ENCODE measurements at regions not wholly inside any gene's neighbourhood (a gene's known extent, or its start where the extent isn't known, plus 50 kb on each side); places are given as distances from the start of the nearest gene placed in this dataset.

DNA sequence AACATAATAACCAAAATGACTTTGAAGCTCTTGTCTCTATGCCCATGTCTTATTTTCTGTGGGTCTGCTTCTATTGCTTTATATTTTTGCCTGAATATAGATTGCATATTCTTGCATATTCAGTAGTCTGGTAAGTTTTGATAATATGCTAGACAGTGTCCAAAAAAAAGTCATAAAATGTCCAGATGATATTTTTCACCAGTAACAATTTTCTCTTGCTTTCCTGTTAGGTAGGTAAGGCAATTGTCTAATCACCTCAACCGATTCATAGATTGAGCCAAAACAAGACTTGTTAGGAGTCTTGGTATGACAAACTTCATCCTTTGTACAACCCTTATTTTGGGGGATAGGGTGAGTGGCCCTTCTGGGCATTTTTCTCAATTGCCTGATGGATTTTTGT, 277.0 kb upstream of the NRP1 start:
- Histone ChIP-seq H3K4me1 (peaks cover 0 to 4% (median 0%) of the 10 kb centered on the region in 4 donors), H3K27ac (no peak overlapping the region), H3K27me3 (no peaks in the 10 kb centered on the region), H3K4me3 (no peak overlapping the region), H3K9me3 (no peaks in the 10 kb centered on the region), H3K36me3 (no peaks in the 10 kb centered on the region)
- DNase-seq = no peak
- in situ Hi-C loops (cut with MboI; ENCODE audit: low pct_ligation_motif_present in 1 of 4, low pct_unique_long_range_greater_than_20kb in 1 of 4, low sequenced_read_pairs in 3 of 4) = no loop called here
- 85 to 88% methylated on average over 1 of the region's 1 CpG for WGBS, 2 donors (ENCODE audit: low coverage in 1 of 2)
- intact Hi-C loops (cut with DNase I; ENCODE audit: low total_unique reads) = no loop called here
- TF ChIP-seq, protein P1, sequence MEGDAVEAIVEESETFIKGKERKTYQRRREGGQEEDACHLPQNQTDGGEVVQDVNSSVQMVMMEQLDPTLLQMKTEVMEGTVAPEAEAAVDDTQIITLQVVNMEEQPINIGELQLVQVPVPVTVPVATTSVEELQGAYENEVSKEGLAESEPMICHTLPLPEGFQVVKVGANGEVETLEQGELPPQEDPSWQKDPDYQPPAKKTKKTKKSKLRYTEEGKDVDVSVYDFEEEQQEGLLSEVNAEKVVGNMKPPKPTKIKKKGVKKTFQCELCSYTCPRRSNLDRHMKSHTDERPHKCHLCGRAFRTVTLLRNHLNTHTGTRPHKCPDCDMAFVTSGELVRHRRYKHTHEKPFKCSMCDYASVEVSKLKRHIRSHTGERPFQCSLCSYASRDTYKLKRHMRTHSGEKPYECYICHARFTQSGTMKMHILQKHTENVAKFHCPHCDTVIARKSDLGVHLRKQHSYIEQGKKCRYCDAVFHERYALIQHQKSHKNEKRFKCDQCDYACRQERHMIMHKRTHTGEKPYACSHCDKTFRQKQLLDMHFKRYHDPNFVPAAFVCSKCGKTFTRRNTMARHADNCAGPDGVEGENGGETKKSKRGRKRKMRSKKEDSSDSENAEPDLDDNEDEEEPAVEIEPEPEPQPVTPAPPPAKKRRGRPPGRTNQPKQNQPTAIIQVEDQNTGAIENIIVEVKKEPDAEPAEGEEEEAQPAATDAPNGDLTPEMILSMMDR (IDR thresholded peaks at IDR 0.05) = no peak
- TF ChIP-seq POLR2AphosphoS5 (IDR thresholded peaks at IDR 0.05) (no peak), EP300 (IDR thresholded peaks at IDR 0.05; ENCODE audit: low read depth) (no peak), POLR2A (IDR thresholded peaks at IDR 0.05) (no peak)

DNA sequence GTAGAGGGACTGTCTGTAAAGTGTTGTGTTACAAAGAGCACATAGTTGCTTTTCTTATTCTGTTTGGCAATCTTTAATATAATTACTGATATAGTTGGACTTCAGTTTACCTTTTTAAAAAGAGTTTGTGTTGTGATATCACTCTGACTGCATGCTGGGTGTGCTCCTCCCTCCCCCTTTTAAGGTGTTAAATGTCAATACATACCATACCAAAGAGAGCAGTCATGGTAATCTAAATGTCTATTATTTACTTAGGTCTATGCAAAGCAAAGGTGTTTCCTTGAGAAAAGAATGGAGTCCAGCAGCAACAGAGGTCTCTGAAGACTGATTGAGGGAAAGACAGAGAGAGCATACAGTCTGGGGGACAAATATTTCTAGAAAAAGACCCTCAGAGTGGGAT, 275.1 kb upstream of the NRP1 start:
- no peaks in the 10 kb centered on the region for H3K9me3 ChIP-seq
- in situ Hi-C loops (cut with MboI; ENCODE audit: low pct_ligation_motif_present in 1 of 4, low pct_unique_long_range_greater_than_20kb in 1 of 4, low sequenced_read_pairs in 3 of 4) (no loop called here), intact Hi-C loops (cut with DNase I; ENCODE audit: low total_unique reads) (no loop called here)
- no peaks in the 10 kb centered on the region for H3K36me3 ChIP-seq
- no peaks in the 10 kb centered on the region for H3K27me3 ChIP-seq
- DNase-seq = no peak
- peaks cover 0 to 4% (median 0%) of the 10 kb centered on the region in 4 donors for H3K4me1 ChIP-seq
- H3K27ac ChIP-seq = no peak overlapping the region
- no peak for TF ChIP-seq POLR2A (IDR thresholded peaks at IDR 0.05)
- TF ChIP-seq, protein P1 (IDR thresholded peaks at IDR 0.05) = no peak
- TF ChIP-seq POLR2AphosphoS5 (IDR thresholded peaks at IDR 0.05) = no peak
- no peak for TF ChIP-seq EP300 (IDR thresholded peaks at IDR 0.05; ENCODE audit: low read depth)
- no peak overlapping the region for H3K4me3 ChIP-seq

DNA sequence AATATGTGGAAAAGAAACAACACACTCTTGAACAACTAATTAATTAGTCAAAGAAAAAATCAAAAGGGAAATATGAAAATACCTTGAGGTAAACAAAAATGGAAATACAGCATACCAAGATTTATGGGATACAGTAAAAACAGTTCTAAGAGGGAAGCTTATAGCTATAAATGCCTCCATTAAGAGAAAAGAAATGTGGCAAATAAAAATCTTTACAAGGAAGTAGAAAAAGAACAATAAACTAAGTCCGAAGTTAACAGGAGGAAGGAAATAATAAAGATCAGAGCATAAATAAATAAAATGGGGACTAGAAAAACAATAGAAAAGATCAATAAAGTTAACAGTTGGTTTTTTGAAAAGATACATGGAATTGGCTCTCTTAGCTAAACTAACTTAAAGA, 267.8 kb upstream of the NRP1 start:
- WGBS, 2 donors (ENCODE audit: low coverage in 1 of 2) = 0 to 14% methylated on average over 1 of the region's 1 CpG
- no peak for DNase-seq

DNA sequence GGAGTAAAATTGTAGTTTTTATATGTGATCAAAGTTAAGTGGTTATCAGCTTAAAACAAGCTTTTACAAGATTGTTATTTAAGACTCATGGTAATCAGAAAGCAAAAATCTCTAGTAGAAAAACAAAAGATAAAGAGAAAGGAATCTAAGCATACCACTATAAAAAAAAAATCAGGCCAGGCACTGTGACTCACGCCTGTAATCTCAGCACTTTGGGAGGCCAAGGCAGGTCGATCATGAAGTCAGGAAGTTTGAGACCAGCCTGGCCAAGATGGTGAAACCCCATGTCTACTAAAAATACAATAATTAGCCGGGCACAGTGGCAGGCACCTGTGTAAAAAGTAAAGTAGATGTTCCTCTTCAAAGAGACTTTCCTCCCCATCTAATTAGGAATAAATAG, 265.9 kb upstream of the NRP1 start:
- in situ Hi-C loops (cut with MboI; ENCODE audit: low pct_ligation_motif_present in 1 of 4, low pct_unique_long_range_greater_than_20kb in 1 of 4, low sequenced_read_pairs in 3 of 4) = no loop called here

More for the DNA sequence above, 267.8 kb upstream of the NRP1 start:
- H3K27ac ChIP-seq = no peak overlapping the region
- no peaks in the 10 kb centered on the region for H3K27me3 ChIP-seq
- H3K9me3 ChIP-seq = no peaks in the 10 kb centered on the region
- H3K4me1 ChIP-seq = no peaks in the 10 kb centered on the region
- H3K4me3 ChIP-seq = no peak overlapping the region
- in situ Hi-C loops (cut with MboI; ENCODE audit: low pct_ligation_motif_present in 1 of 4, low pct_unique_long_range_greater_than_20kb in 1 of 4, low sequenced_read_pairs in 3 of 4) = no loop called here
- TF ChIP-seq POLR2AphosphoS5 (IDR thresholded peaks at IDR 0.05) (no peak), POLR2A (IDR thresholded peaks at IDR 0.05) (no peak), EP300 (IDR thresholded peaks at IDR 0.05; ENCODE audit: low read depth) (no peak)
- TF ChIP-seq, protein P1 (IDR thresholded peaks at IDR 0.05) = no peak
- intact Hi-C loops (cut with DNase I; ENCODE audit: low total_unique reads) = no loop called here
- H3K36me3 ChIP-seq = no peaks in the 10 kb centered on the region

More for the DNA sequence above, 265.9 kb upstream of the NRP1 start:
- H3K36me3 ChIP-seq = no peaks in the 10 kb centered on the region
- intact Hi-C loops (cut with DNase I; ENCODE audit: low total_unique reads) = no loop called here
- no peak overlapping the region for H3K27ac ChIP-seq
- no peak overlapping the region for H3K4me3 ChIP-seq
- TF ChIP-seq EP300 (IDR thresholded peaks at IDR 0.05; ENCODE audit: low read depth) (no peak), POLR2A (IDR thresholded peaks at IDR 0.05) (no peak), POLR2AphosphoS5 (IDR thresholded peaks at IDR 0.05) (no peak)
- TF ChIP-seq, protein P1 (IDR thresholded peaks at IDR 0.05) = no peak
- WGBS, 2 donors (ENCODE audit: low coverage in 1 of 2) = 59 to 90% methylated on average over 2 to 3 of the region's 3 CpGs
- H3K27me3 ChIP-seq = no peaks in the 10 kb centered on the region
- no peak for DNase-seq
- H3K9me3 ChIP-seq = no peaks in the 10 kb centered on the region
- no peaks in the 10 kb centered on the region for H3K4me1 ChIP-seq
